ENCODE measurements at regions not wholly inside any gene's neighbourhood (a gene's known extent, or its start where the extent isn't known, plus 50 kb on each side); places are given as distances from the start of the nearest gene placed in this dataset.

DNA sequence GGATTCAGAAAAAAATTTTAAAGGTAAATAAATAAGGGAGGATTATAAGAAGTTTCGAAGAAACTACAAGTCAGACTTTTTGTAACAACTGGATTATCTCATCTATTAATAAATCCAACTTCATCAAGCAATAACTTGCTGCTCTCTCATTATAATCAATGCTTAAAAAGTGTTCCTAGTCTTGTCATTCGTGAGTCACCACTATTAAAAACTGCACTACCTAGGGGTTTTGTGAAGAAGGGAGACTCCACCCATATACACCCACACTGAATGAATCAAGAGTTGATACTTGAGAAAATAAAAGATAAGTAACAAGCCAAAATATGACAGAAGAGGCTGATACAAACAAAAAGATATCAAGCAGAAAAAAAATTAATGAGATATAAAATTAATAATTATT is 360.5 kb downstream of the ZNF674 start:
- ATAC-seq (no peak), FAIRE-seq (no peak), DNase-seq (ENCODE audit: extremely low read depth in 1 of 4, low spot score in 3 of 4) (no peak)
- Histone ChIP-seq H3K9me1 (ENCODE audit: control insufficient read depth, insufficient read depth, low read length) (no peaks in the 10 kb centered on the region), H3K4me2 (ENCODE audit: insufficient read depth, low read length) (no peak overlapping the region), H3K9ac (ENCODE audit: insufficient read depth in 1 of 2, low read depth in 2 of 2, low read length in 2 of 2) (no peak overlapping the region), H3K4me1 (replicated peaks in 1 of 2; ENCODE audit: control insufficient read depth in 2 of 2, insufficient read depth in 2 of 2, low read length in 2 of 2) (no peaks in the 10 kb centered on the region; a peak in 1 of 5 replicates), H3K27ac (ENCODE audit: extremely low read depth, low read depth, low read length) (no peak overlapping the region), H4K20me1 (replicated peaks; ENCODE audit: control insufficient read depth, insufficient read depth, low read length) (no peaks in the 10 kb centered on the region), H3K79me2 (ENCODE audit: control insufficient read depth, insufficient read depth, low read length) (no peaks in the 10 kb centered on the region), H3K4me3 (no peak overlapping the region), H2AFZ (ENCODE audit: low read depth, low read length) (no peak overlapping the region), H3K36me3 (ENCODE audit: control insufficient read depth, insufficient read depth, low read length) (no peaks in the 10 kb centered on the region), H3K9me3 (replicated peaks; ENCODE audit: control insufficient read depth, insufficient read depth, low read depth, low read length) (no peaks in the 10 kb centered on the region), H3K27me3 (ENCODE audit: control insufficient read depth in 2 of 2, insufficient read depth in 2 of 2, low read length in 2 of 2) (no peaks in the 10 kb centered on the region)
- intact Hi-C loops (cut with micrococcal nuclease) = no loop called here
- CTCF ChIA-PET (ENCODE audit: low intra/inter-chr PET ratio) = no interaction called here
- POLR2A ChIA-PET = no interaction called here
- BruUV-seq (replicated peaks) = no TSS peak
- 13% methylated on average over 2 of the region's 2 CpGs for WGBS (ENCODE audit: insufficient coverage, low coverage, missing lambda C conversion rate)
- in situ Hi-C loops (cut with MboI) = no loop called here
- no peak for TF ChIP-seq ZNF121 (CRISPR knock-in tag; conservative IDR thresholded peaks at IDR 0.05)
- no peak for TF ChIP-seq TAF1 (IDR thresholded peaks at IDR 0.05; ENCODE audit: control insufficient read depth, extremely low read depth, insufficient read depth, low read length, severe bottlenecking)
- no peak for TF ChIP-seq ZNF584 (CRISPR knock-in tag; IDR thresholded peaks at IDR 0.05; ENCODE audit: low read depth)

DNA sequence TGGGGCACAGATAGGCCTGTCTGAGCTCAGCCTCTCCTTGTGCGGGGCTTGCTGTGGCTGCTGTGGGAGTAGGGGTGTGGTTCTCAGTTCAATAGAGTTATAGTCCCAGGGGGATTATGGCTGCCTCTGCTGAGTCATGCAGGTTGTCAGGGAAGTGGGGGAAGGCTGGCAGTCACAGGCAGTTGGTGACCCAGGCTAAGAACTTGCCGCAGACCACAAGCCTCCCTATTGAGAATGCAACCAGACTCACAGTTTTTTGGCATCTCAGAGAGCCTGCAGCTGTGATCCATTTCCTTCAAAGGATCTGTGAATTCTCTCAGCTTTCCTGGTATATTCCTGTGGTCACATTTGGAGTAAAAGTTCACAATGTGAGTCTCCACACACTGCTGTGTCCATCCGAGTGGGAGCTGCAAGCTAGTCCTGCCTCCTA is 364.9 kb downstream of the ZNF674 start:
- ChIA-PET POLR2A (no interaction called here), CTCF (ENCODE audit: low intra/inter-chr PET ratio) (no interaction called here)
- no peak overlapping the region for H3K4me2 ChIP-seq (ENCODE audit: insufficient read depth, low read length)
- no peak overlapping the region for H3K9ac ChIP-seq (ENCODE audit: insufficient read depth in 1 of 2, low read depth in 2 of 2, low read length in 2 of 2)
- H3K4me3 ChIP-seq = no peak overlapping the region
- DNase-seq (ENCODE audit: extremely low read depth in 1 of 4, low spot score in 3 of 4) (peak in 2 of 4 experiments; percentile 11 to 12), ATAC-seq (no peak), FAIRE-seq (no peak)
- 13% methylated on average over 2 of the region's 3 CpGs for WGBS (ENCODE audit: insufficient coverage, low coverage, missing lambda C conversion rate)
- in situ Hi-C loops (cut with MboI) (no loop called here), intact Hi-C loops (cut with micrococcal nuclease) (no loop called here)
- H3K9me3 ChIP-seq (replicated peaks; ENCODE audit: control insufficient read depth, insufficient read depth, low read depth, low read length) = no peaks in the 10 kb centered on the region
- H3K27me3 ChIP-seq (ENCODE audit: control insufficient read depth in 2 of 2, insufficient read depth in 2 of 2, low read length in 2 of 2) = no peaks in the 10 kb centered on the region
- H3K9me1 ChIP-seq (ENCODE audit: control insufficient read depth, insufficient read depth, low read length) = no peaks in the 10 kb centered on the region
- H2AFZ ChIP-seq (ENCODE audit: low read depth, low read length) = no peak overlapping the region
- no TSS peak for BruUV-seq (replicated peaks)
- peak overlapping the region; percentile 19; the same call in 1 of the 3 replicates for H3K27ac ChIP-seq (ENCODE audit: extremely low read depth, low read depth, low read length)
- no peaks in the 10 kb centered on the region for H3K79me2 ChIP-seq (ENCODE audit: control insufficient read depth, insufficient read depth, low read length)
- H3K36me3 ChIP-seq (ENCODE audit: control insufficient read depth, insufficient read depth, low read length) = no peaks in the 10 kb centered on the region
- no peaks in the 10 kb centered on the region for H4K20me1 ChIP-seq (replicated peaks; ENCODE audit: control insufficient read depth, insufficient read depth, low read length)
- no peaks in the 10 kb centered on the region; a peak in 1 of 5 replicates for H3K4me1 ChIP-seq (replicated peaks in 1 of 2; ENCODE audit: control insufficient read depth in 2 of 2, insufficient read depth in 2 of 2, low read length in 2 of 2)
- TF ChIP-seq NFE2 (IDR thresholded peaks at IDR 0.05; ENCODE audit: low read depth) (peak; percentile 61), YY1 (IDR thresholded peaks at IDR 0.05; ENCODE audit: borderline replicate concordance in 1 of 3, control insufficient read depth in 1 of 3, extremely low read depth in 1 of 3, insufficient read depth in 3 of 3, insufficient read length in 1 of 3, insufficient replicate concordance in 2 of 3, low read depth in 1 of 3, low read length in 2 of 3) (peak in 1 of 3 experiments; percentile 59), ZNF165 (CRISPR knock-in tag; IDR thresholded peaks at IDR 0.05; ENCODE audit: borderline replicate concordance) (no peak)
- TF ChIP-seq, protein P1, sequence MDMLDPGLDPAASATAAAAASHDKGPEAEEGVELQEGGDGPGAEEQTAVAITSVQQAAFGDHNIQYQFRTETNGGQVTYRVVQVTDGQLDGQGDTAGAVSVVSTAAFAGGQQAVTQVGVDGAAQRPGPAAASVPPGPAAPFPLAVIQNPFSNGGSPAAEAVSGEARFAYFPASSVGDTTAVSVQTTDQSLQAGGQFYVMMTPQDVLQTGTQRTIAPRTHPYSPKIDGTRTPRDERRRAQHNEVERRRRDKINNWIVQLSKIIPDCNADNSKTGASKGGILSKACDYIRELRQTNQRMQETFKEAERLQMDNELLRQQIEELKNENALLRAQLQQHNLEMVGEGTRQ (CRISPR knock-in tag; IDR thresholded peaks at IDR 0.05) = no peak
